HG03060 (cell line): ENCODE measurements at regions not wholly inside any gene's neighbourhood (a gene's known extent, or its start where the extent isn't known, plus 50 kb on each side); places are given as distances from the start of the nearest gene placed in this dataset.

ENCODE experiments used
- ATAC-seq: cut with Tn5 transposase; IDR thresholded peaks from one replicate; pipeline ENCODE4 v1.9.1; 2021; ENCODE audit warnings: low read depth, moderate number of reproducible peaks; ENCODE audit not compliant: unreplicated experiment

DNA sequence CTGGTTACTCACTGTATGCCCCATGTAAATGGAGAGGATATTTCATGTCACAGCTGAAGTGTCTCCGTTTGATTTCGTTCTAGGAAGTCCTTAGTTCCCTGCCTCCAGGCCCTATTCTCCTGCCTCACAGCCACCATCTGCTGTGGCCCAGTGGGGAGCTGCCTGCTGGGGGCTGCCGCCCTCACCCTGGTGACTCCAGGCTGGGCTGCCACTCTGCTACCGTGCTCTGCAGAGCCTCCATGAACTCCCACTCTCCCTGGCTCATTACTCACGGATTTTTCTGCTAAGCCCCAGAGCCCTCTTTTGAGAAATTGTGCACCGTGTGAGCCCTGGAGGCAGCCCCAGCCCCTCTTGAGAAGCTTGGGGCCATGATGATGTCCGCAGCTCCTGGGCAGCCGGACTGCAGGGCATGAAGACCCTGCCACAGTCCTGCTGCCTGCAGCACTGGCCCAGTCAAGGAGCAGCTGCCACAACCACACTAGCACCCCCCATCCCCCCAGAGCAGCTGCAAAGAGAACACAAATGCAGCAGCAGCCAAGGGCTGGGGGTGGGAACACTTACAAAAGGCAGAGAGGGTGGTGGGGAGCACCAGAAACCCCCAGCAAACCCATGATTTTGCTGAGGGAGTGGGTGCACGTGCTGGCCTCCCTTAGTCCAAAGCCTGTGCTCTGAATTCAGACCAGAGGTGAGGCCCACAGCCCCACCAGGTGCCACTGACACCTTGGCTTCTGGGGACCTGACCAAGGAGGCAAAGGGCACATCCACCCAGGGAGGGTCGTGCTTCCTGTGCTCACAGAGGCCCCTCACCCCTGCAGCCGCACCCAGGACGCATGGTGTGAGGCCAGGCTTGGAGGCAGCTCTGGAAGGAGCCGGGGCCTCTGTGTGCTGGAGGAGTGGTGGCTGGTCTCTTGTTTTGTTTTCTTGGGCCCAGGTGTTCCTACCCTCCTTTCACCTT lies 270.2 kb upstream of the RAB6C start:
- no peak for ATAC-seq

DNA sequence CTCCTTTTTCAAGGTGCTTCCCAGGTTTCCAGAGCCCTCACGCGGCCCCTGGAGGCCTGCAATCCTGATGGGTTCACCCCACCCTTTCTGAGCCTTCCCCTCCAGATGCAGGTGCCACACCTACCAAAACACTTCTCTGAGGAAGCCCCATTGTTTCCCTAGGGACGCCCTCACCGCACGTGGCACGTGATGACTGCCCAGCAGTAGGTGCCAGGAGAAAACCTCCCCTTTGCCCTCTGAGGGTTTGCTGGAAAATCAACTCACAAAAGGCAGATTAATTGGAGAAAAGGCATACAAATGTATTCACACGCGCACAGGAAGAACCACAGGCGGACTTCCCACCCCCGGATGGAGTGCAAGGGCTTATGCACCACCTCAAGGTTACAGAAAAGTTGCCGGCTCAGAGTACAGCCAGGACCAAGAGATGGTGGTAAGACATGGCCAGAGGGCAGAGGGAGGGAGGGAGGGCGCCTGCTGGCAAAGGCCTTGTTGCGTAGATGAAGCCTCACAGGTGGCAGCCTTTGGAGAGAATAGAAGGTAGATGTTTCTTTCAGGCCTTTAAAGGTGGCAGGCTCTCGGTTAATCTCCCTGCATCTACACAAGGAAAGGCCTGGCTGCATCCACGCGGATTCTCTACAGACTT lies 269.4 kb upstream of the RAB6C start:
- ATAC-seq = no peak

DNA sequence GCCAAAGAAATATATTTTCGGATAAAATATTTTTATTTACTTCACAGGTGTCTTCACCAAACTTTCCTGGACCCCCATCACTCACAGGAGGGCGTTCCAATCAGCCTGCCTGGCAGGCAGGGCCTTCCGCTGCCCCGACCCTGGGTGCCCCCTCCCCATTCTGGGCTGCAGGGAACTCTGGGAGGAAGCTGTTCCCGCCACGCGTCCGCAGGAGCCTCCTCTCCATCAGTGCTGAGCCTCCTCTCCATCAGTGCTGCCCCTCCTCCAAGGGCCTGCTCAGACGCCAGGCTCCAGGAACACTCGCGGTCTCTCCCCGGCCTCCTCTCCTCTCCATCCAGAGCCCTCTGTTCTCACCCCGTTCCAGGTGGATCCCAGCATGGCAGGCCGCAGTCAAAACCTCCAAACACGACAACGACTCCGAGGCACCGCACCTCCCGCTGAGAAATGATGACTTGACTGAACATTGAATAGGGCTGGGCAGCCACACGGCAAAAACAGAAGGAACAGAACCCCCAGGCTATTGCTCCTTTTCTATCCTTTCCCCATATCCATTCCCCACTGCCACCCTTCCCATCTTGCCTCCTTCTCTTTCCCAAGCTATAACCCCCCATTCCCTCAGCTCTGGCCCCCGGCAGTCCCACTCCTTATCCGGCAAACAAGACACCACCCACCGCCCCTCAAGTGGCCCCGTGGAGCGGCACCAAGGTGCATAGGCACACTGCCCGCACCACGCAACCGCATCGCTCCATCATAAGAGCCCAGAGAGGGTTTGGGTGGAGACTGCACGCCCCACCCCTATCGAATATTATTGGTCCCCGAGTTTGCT lies 268.6 kb upstream of the RAB6C start:
- no peak for ATAC-seq

- ATAC-seq = no peak
Measured at GRCh38 chr2:129711816-129712675, 267.4 kb upstream of the RAB6C start.

- ATAC-seq = no peak
Measured at GRCh38 chr2:129712676-129712985, 266.8 kb upstream of the RAB6C start.

DNA sequence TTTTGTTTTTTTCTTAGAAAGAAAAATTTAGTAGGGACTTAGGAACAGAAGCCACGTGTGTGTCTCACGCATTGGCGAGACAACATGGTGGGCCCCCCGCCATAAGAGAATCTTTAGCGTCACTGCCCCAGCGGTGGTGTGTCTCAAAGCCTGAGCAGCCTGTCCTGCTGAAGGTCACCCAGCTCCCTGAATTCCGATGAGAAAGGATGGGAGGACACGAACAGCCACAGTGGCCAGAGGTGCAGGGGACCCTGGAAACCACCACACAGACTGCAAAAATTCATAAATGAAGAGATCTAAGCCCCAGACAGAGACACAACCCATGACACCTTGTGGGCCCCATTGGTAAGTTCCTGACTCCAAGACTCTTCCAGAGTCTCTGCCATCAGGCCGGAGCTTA lies 266.1 kb upstream of the RAB6C start:
- ATAC-seq = no peak

GRCh38 chr2:129716781-129717559 lies 262.5 kb upstream of the RAB6C start:
- no peak for ATAC-seq

DNA sequence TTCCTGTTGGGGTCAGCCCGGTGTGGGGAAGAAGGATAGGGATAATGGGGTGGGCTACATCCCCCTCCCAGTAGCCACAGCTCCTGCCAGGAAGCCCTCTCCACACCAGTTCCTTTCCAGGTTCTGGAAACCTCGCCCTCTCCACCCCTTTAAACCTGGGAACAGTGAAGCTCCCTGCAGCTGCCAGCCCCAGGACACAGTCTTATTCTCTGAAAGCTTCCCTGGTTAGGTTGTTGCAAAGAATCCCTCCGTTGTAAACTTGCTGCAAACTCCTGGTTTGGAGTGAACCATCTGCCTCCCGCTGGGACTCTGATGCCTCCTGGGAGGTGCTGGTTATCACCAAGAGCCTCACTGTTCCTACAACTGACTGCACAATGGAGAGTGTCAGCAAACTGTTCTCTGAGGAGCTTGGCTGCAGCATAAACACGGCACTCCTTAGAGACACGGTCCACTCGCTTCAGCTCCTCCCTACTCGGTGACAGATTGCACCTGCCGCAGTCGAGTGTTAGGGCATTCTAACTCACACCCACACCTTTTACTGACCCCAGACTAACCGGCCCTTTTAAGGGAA lies 261.8 kb upstream of the RAB6C start:
- ATAC-seq = no peak

GRCh38 chr2:129719335-129719734 lies 260.1 kb upstream of the RAB6C start:
- no peak for ATAC-seq

DNA sequence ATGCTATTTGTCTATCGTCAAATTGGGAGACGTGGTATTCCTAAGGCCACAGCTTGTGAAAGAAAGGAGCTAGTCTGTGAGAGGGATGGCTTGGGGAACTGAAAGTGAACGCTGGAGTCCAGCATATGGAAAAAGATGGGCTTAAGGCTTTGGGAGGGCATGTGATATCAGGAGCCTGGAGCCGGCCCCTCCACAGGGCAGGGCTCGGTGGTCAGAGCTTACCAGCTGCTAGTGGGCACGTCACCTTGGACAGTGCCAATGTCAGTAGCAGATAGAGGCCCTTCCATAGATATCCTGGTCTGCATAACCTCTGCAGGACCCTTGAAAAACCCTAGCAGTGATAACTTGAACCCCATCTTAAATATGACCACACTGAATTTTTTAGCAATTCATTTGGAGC lies 259.1 kb upstream of the RAB6C start:
- no peak for ATAC-seq

GRCh38 chr2:129720761-129721160 lies 258.7 kb upstream of the RAB6C start:
- no peak for ATAC-seq

GRCh38 chr2:129721236-129721635 lies 258.2 kb upstream of the RAB6C start:
- no peak for ATAC-seq

DNA sequence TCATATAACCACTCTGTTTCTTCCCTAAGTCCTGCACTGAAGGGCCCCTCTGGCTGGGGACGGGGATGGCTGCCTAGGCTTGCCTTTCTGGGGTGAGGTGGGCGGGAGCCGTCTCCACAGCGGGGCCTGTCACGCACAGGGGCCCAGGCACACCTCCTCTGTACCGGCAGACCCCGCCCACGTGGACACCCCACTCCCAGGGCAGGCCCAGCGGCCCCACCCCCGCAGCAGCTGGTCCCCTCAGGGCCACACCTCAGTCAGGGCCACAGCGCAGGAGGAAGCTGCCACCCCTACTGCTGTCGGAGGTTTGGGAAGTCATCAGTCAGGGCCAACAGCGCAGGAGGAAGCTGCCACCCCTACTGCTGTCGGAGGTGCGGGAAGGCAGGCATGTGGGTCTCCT lies 257.6 kb upstream of the RAB6C start:
- ATAC-seq = no peak

- ATAC-seq = no peak
Measured at GRCh38 chr2:129722306-129723019, 257.0 kb upstream of the RAB6C start.

DNA sequence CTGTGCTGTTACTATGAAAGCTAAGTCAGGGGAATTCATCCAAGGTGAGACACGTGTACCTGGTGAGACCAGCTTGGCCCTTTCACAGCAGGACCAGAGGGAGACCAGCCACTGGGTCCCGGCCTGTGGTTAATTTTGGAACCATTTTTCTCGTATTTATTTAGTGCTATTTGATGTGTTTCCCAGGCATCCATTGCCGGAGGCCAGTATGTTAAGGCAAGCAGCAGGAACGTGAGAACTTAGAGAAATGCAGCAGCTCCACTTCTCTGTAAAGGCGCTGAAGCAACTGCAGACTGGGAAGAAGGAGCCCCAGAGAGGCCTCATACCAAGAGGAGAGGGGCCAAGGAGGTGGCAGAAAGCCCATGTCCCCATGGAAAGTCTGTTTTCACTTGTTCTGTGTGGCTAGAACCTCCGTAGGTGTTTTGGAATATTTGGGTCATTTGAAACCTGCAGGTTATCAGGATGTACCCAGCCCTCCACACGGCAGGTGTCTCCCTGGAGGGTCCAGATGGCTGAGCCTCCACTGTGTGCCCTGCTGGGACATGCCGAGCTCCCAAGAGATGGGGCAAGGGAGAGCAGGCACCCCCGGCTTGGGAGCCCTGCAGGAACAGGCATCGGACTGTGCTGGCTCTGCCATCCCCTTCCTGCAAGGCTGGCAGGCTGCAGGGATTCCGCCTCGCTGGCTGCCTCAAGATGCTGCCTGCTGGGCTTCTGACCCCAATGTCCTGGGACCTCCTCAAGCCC lies 256.0 kb upstream of the RAB6C start:
- no peak for ATAC-seq

DNA sequence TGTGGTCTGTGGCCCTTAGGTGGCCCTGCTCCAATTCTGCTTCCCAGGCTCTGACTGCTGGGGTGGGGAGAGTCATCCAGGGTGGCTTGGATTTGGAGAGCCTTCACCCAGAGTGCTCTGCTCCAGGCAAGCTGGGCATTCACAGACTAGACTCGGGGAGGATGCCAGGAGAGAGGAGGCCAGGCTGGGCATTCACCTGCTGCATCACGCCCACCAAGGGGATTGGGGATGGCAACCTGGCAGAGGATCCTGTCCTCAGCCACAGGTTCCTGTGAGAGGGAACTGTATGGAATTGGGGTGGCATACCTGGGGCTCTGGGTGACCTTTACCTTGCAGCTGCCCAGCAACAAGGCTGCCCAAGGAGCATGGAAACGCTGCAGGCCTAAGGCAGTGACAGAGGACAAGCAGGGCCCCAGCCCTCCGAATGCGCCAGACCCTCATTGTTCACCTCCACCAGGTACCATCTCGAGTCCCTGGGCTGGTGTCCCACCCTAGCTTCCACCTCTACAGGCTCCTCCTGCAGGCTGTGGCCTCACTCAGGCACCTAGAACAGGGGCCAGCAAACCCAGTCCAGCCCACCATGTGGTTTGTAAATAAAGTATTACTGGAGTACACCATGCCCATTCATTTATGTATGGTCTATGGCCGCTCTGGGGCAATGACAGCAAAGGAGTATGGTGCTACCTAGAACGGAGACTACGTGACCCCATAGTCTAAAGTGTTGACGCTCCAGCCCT lies 255.3 kb upstream of the RAB6C start:
- no peak for ATAC-seq

DNA sequence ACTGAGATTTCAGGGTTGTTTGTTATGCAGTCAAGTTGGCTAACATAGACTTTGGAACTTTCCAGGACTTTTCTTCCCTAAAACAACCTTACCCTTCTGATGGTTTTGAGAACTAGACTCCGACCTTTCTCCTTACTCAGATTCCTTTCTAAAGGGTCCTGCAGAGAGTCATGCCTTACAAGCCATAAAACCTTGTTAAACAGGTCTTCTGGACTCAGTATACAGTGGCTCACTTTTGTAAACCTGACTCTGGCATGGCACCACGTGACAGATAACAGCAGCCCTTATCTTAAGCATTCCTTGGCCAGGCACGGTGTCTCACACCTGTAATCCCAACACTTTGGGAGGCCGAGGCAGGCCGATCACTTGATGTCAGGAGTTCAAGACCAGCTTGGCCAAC lies 253.2 kb upstream of the RAB6C start:
- no peak for ATAC-seq
